HepG2 (cell line): ENCODE measurements at regions not wholly inside any gene's neighbourhood (a gene's known extent, or its start where the extent isn't known, plus 50 kb on each side); places are given as distances from the start of the nearest gene placed in this dataset.

Experiments used
- ATAC-seq: fragments of 200-7000 bp; cut with Tn5 transposase; 3 replicates; pipeline ENCODE4 v1.9.1; 2020; ENCODE audit warnings: mild to moderate bottlenecking, moderate library complexity
- BruUV-seq: library from RNA; stranded (reverse); fragments of 400-500 nt; replicated peaks from 2 replicates; lab custom pipeline; 2021; lab: Mats Ljungman, UMichigan
- CTCF ChIA-PET: fragments of 300-600 bp; formaldehyde crosslinking; extraction: SDS; loops from one replicate; lab custom pipeline; 2021; ENCODE audit warnings: low total read pairs, inconsistent platforms, low intra/inter-chr PET ratio; lab: Yijun Ruan, JAX
- POLR2A ChIA-PET: fragments of 350-600 bp; sonication (Branson Sonifier 250); formaldehyde crosslinking; loops from one replicate; lab custom pipeline; 2020; ENCODE audit warnings: antibody characterized with exemption, inconsistent platforms; lab: Yijun Ruan, JAX
- DNase-seq: peaks from one replicate; pipeline ENCODE4 v3.0.0-alpha.2; 2015; ENCODE audit warnings: low spot score
- FAIRE-seq: peaks from 3 replicates; lab custom pipeline; 2011; peaks lifted over from hg19 to GRCh38; lab: Jason Lieb, UNC
- H2AFZ ChIP-seq: one replicate; pipeline ENCODE4 v1.6.1; 2011; ENCODE audit warnings: low read length, inconsistent platforms
- H3K27ac ChIP-seq: fragments of 300-600 bp; 3 replicates; pipeline ENCODE4 v1.8.0; 2011; ENCODE audit warnings: mixed run types, mild to moderate bottlenecking, mixed read lengths, low read length, inconsistent platforms; ENCODE audit not compliant: insufficient read depth; ENCODE audit errors: extremely low read length
- H3K27me3 ChIP-seq, 2 experiments: fragments of 200-600 bp in 1 of 2; 2 replicates in 1 of 2; 3 replicates in 1 of 2; pipeline versions ENCODE4 v1.6.0 to v1.8.0; 2011; ENCODE audit warnings: low read length in 2 of 2, mild to moderate bottlenecking in 2 of 2, moderate library complexity in 2 of 2, inconsistent platforms in 1 of 2; ENCODE audit not compliant: insufficient read depth in 2 of 2, control insufficient read depth in 1 of 2
- H3K36me3 ChIP-seq, 2 experiments: fragments of 200-600 bp in 1 of 2; replicated peaks in 1 of 2; 2 replicates in 1 of 2; 3 replicates in 1 of 2; pipeline versions ENCODE4 v1.5.1 to v1.8.0; 2011; ENCODE audit warnings: low read length in 2 of 2, inconsistent platforms in 1 of 2; ENCODE audit not compliant: insufficient read depth in 2 of 2, control insufficient read depth in 1 of 2
- H3K4me1 ChIP-seq: 2 replicates; pipeline ENCODE4 v1.5.1; 2012; ENCODE audit warnings: low read length, inconsistent platforms; ENCODE audit not compliant: insufficient read depth
- H3K4me2 ChIP-seq: 2 replicates; pipeline ENCODE4 v1.6.0; 2011; ENCODE audit warnings: low read depth, low read length, inconsistent platforms
- H3K4me3 ChIP-seq, 3 experiments: fragments of 200-600 bp in 1 of 3; sonication (generic), shearing (Covaris generic) in 1 of 3; replicated peaks in 1 of 3; 2 replicates each; pipeline ENCODE4 v1.5.1; 2011 to 2016; ENCODE audit warnings: low read length in 3 of 3, inconsistent platforms in 2 of 3, low read depth in 2 of 3, mild to moderate bottlenecking in 2 of 3, control low read depth in 1 of 3, mixed read lengths in 1 of 3; ENCODE audit not compliant: insufficient read depth in 1 of 3
- H3K79me2 ChIP-seq: one replicate; pipeline ENCODE4 v1.6.1; 2011; ENCODE audit warnings: low read length, inconsistent platforms; ENCODE audit not compliant: insufficient read depth
- H3K9ac ChIP-seq: 2 replicates; pipeline ENCODE4 v1.6.0; 2011; ENCODE audit warnings: mild to moderate bottlenecking, low read depth, low read length, inconsistent platforms; ENCODE audit not compliant: insufficient read depth
- H3K9me3 ChIP-seq: 2 replicates; pipeline ENCODE4 v1.5.1; 2012; ENCODE audit warnings: mild to moderate bottlenecking, low read length
- H4K20me1 ChIP-seq: 2 replicates; pipeline ENCODE4 v1.6.0; 2011; ENCODE audit warnings: inconsistent platforms, mild to moderate bottlenecking, low read length, moderate library complexity; ENCODE audit not compliant: insufficient read depth
- ARNTL ChIP-seq: sonication (generic); formaldehyde crosslinking; IDR thresholded peaks from 2 replicates; pipeline ENCODE4 v1.4.0; 2020; ENCODE audit warnings: mild to moderate bottlenecking, missing genetic modification reagents
- KIAA2018 ChIP-seq: sonication (generic); formaldehyde crosslinking; IDR thresholded peaks from 2 replicates; pipeline ENCODE4 v1.5.0; 2020; ENCODE audit warnings: mild to moderate bottlenecking, missing genetic modification reagents, borderline replicate concordance
- KMT2B ChIP-seq: IDR thresholded peaks from 2 replicates; pipeline ENCODE4 v1.6.1; 2016; ENCODE audit warnings: missing genetic modification reagents, missing compliant biosample characterization
- NR2C2 ChIP-seq: sonication (generic); formaldehyde crosslinking; IDR thresholded peaks from 2 replicates; pipeline ENCODE4 v1.4.0; 2020; ENCODE audit warnings: missing genetic modification reagents, mild to moderate bottlenecking, moderate library complexity, borderline replicate concordance
- RNF2 ChIP-seq: fragments of 450-650 bp; conservative IDR thresholded peaks from 2 replicates; pipeline ENCODE4 v1.6.1; 2016; ENCODE audit warnings: low read depth
- SKIL ChIP-seq: sonication (generic); formaldehyde crosslinking; IDR thresholded peaks from 2 replicates; pipeline ENCODE4 v1.8.0; 2022; ENCODE audit warnings: missing genetic modification reagents, mild to moderate bottlenecking, moderate library complexity, borderline replicate concordance
- SUZ12 ChIP-seq: fragments of 150-350 bp; IDR thresholded peaks from 2 replicates; pipeline ENCODE4 v1.6.1; 2014; ENCODE audit warnings: low read depth, low read length
- TRIM22 ChIP-seq: fragments of 450-650 bp; IDR thresholded peaks from 2 replicates; pipeline ENCODE4 v1.6.1; 2017
- ZNF607 ChIP-seq: sonication (generic); formaldehyde crosslinking; IDR thresholded peaks from 2 replicates; pipeline ENCODE4 v1.5.1; 2020; ENCODE audit warnings: missing genetic modification reagents, mild to moderate bottlenecking, borderline replicate concordance
- ZNF652 ChIP-seq: IDR thresholded peaks from 2 replicates; pipeline ENCODE4 v1.6.1; 2016; ENCODE audit warnings: low read depth, borderline replicate concordance
- ZNF747 ChIP-seq: sonication (generic); formaldehyde crosslinking; IDR thresholded peaks from 2 replicates; pipeline ENCODE4 v1.8.1; 2023; ENCODE audit warnings: missing genetic modification reagents, mild to moderate bottlenecking, borderline replicate concordance
- ZNF775 ChIP-seq: sonication (generic); formaldehyde crosslinking; IDR thresholded peaks from 2 replicates; pipeline ENCODE4 v1.4.0; 2020; ENCODE audit warnings: missing genetic modification reagents, mild to moderate bottlenecking, moderate library complexity, borderline replicate concordance
- ZSCAN31 ChIP-seq: sonication (generic); formaldehyde crosslinking; IDR thresholded peaks from 2 replicates; pipeline ENCODE4 v1.5.0; 2020; ENCODE audit warnings: low read depth, mild to moderate bottlenecking, missing genetic modification reagents
- WGBS: methylation state at CpG from one replicate; pipeline ENCODE4 v1.1.6; 2017; ENCODE audit warnings: low lambda C conversion rate; 5-methylcytosine and 5-hydroxymethylcytosine counted together
- in situ Hi-C: cut with HindIII; loops from 2 replicates; pipeline ENCODE4 v1.10.0; 2017; ENCODE audit warnings: low pct_unique_long_range_greater_than_20kb; ENCODE audit not compliant: extremely low pct_ligation_motif_present
- intact Hi-C: fragments of 100-400 bp; cut with micrococcal nuclease; formaldehyde crosslinking; loops from one replicate; pipeline ENCODE4 v1.10.0; 2022; ENCODE audit not compliant: unreplicated experiment

- BruUV-seq: no TSS peak
- H3K79me2 ChIP-seq: no peaks in the 10 kb centered on the region
- H3K27me3 ChIP-seq: no peaks in the 10 kb centered on the region
- CTCF ChIA-PET: no interaction called here
- H3K4me2 ChIP-seq: no peak overlapping the region
- in situ Hi-C loops (no loop called here), intact Hi-C loops (no loop called here)
- H4K20me1 ChIP-seq: no peaks in the 10 kb centered on the region
- no peak overlapping the region for H2AFZ ChIP-seq
- no peaks in the 10 kb centered on the region for H3K36me3 ChIP-seq
- WGBS: 0% methylated on average over 4 of the region's 7 CpGs
- POLR2A ChIA-PET: no interaction called here
- FAIRE-seq: no peak
- H3K9me3 ChIP-seq: no peaks in the 10 kb centered on the region
- H3K9ac ChIP-seq: no peak overlapping the region
- H3K4me1 ChIP-seq: no peaks in the 10 kb centered on the region
- no peak for ATAC-seq
- DNase-seq: no peak
- no peak overlapping the region for H3K27ac ChIP-seq
- no peak overlapping the region for H3K4me3 ChIP-seq
- TF ChIP-seq ZNF652 (CRISPR knock-in tag) (no peak), NR2C2 (CRISPR knock-in tag) (no peak), RNF2 (no peak), TRIM22 (no peak), KIAA2018 (no peak), KMT2B (CRISPR knock-in tag) (no peak), ZSCAN31 (CRISPR knock-in tag) (no peak), ARNTL (CRISPR knock-in tag) (no peak), SUZ12 (no peak), ZNF607 (CRISPR knock-in tag) (no peak), ZNF775 (no peak), ZNF747 (CRISPR knock-in tag) (no peak), SKIL (CRISPR knock-in tag) (no peak)
Measured at GRCh38 chrX:125003746-125004446, 315.8 kb upstream of the TEX13C start.
